IPS-18c (cell line): ENCODE measurements at regions not wholly inside any gene's neighbourhood (a gene's known extent, or its start where the extent isn't known, plus 50 kb on each side); places are given as distances from the start of the nearest gene placed in this dataset.

ENCODE experiments used
- H3K4me3 ChIP-seq: 2 replicates; pipeline ENCODE4 v1.7.0; 2013; ENCODE audit warnings: low read depth, mild to moderate bottlenecking, low read length, moderate library complexity; ENCODE audit not compliant: insufficient read depth
- H3K9me3 ChIP-seq: one replicate; pipeline ENCODE4 v1.6.1; 2013; ENCODE audit warnings: mild to moderate bottlenecking, low read length, moderate library complexity; ENCODE audit not compliant: control insufficient read depth, insufficient read depth

- Histone ChIP-seq H3K9me3 (no peaks in the 10 kb centered on the region), H3K4me3 (no peak overlapping the region)
Observed at GRCh38 chr15:31774045-31774444, 256.3 kb upstream of the CHRNA7 start.

- H3K4me3 ChIP-seq, result no peak overlapping the region
- no peaks in the 10 kb centered on the region for H3K9me3 ChIP-seq
Observed at GRCh38 chr15:31776039-31776438, 254.3 kb upstream of the CHRNA7 start.

- Histone ChIP-seq H3K4me3 (no peak overlapping the region), H3K9me3 (no peaks in the 10 kb centered on the region)
Observed at GRCh38 chr15:31781261-31781660, 249.1 kb upstream of the CHRNA7 start.

- Histone ChIP-seq H3K9me3 (no peaks in the 10 kb centered on the region), H3K4me3 (no peak overlapping the region)
Observed at GRCh38 chr15:31782016-31782783, 248.1 kb upstream of the CHRNA7 start.

- Histone ChIP-seq H3K9me3 (no peaks in the 10 kb centered on the region), H3K4me3 (no peak overlapping the region)
Observed at GRCh38 chr15:31782951-31783350, 247.4 kb upstream of the CHRNA7 start.

GRCh38 chr15:31786360-31786759, 244.0 kb upstream of the CHRNA7 start:
- Histone ChIP-seq H3K4me3 (no peak overlapping the region), H3K9me3 (no peaks in the 10 kb centered on the region)

- Histone ChIP-seq H3K4me3 (no peak overlapping the region), H3K9me3 (peaks cover 2% of the 10 kb centered on the region)
Observed at GRCh38 chr15:31788104-31788503, 242.2 kb upstream of the CHRNA7 start.

GRCh38 chr15:31792611-31793199, 237.6 kb upstream of the CHRNA7 start:
- Histone ChIP-seq H3K4me3 (no peak overlapping the region), H3K9me3 (peaks cover 2% of the 10 kb centered on the region)

GRCh38 chr15:31799319-31799714, 231.0 kb upstream of the CHRNA7 start:
- no peaks in the 10 kb centered on the region for H3K9me3 ChIP-seq
- H3K4me3 ChIP-seq, result no peak overlapping the region

GRCh38 chr15:31799715-31800321, 230.5 kb upstream of the CHRNA7 start:
- Histone ChIP-seq H3K9me3 (no peaks in the 10 kb centered on the region), H3K4me3 (no peak overlapping the region)

- Histone ChIP-seq H3K9me3 (no peaks in the 10 kb centered on the region), H3K4me3 (no peak overlapping the region)
Observed at GRCh38 chr15:31801152-31801551, 229.2 kb upstream of the CHRNA7 start.

GRCh38 chr15:31802761-31803160, 227.6 kb upstream of the CHRNA7 start:
- H3K9me3 ChIP-seq, result no peaks in the 10 kb centered on the region
- H3K4me3 ChIP-seq, result no peak overlapping the region

- Histone ChIP-seq H3K4me3 (no peak overlapping the region), H3K9me3 (no peaks in the 10 kb centered on the region)
Observed at GRCh38 chr15:31803388-31803884, 226.9 kb upstream of the CHRNA7 start.

GRCh38 chr15:31805090-31805662, 225.1 kb upstream of the CHRNA7 start:
- Histone ChIP-seq H3K9me3 (no peaks in the 10 kb centered on the region), H3K4me3 (no peak overlapping the region)

GRCh38 chr15:31806106-31806505, 224.2 kb upstream of the CHRNA7 start:
- Histone ChIP-seq H3K4me3 (no peak overlapping the region), H3K9me3 (no peaks in the 10 kb centered on the region)

- Histone ChIP-seq H3K9me3 (peaks cover 2% of the 10 kb centered on the region), H3K4me3 (no peak overlapping the region)
Observed at GRCh38 chr15:31811641-31812040, 218.7 kb upstream of the CHRNA7 start.

- no peak overlapping the region for H3K4me3 ChIP-seq
- peaks cover 2% of the 10 kb centered on the region for H3K9me3 ChIP-seq
Observed at GRCh38 chr15:31814082-31814481, 216.2 kb upstream of the CHRNA7 start.
